ENCODE measurements at regions not wholly inside any gene's neighbourhood (a gene's known extent, or its start where the extent isn't known, plus 50 kb on each side); places are given as distances from the start of the nearest gene placed in this dataset.

GRCh38 chr22:27561286-27561904 is 240.2 kb downstream of the MN1 start:
- Histone ChIP-seq H3K9me1 (ENCODE audit: control insufficient read depth, extremely low read depth, insufficient read depth, low read length) (no peaks in the 10 kb centered on the region), H3K4me3 (ENCODE audit: control insufficient read depth in 2 of 3, extremely low read depth in 1 of 3, insufficient read depth in 2 of 3, low read depth in 1 of 3, low read length in 3 of 3) (no peak overlapping the region), H3K4me2 (ENCODE audit: control insufficient read depth, extremely low read depth, insufficient read depth, low read depth, low read length) (no peak overlapping the region), H3K27me3 (ENCODE audit: control insufficient read depth, extremely low read depth, insufficient read depth, low read length) (peaks cover 4% of the 10 kb centered on the region), H4K20me1 (ENCODE audit: control insufficient read depth, extremely low read depth, insufficient read depth, low read length) (no peaks in the 10 kb centered on the region), H2AFZ (ENCODE audit: control insufficient read depth, low read length) (no peak overlapping the region), H3K4me1 (ENCODE audit: control insufficient read depth, extremely low read depth, insufficient read depth, low read length) (no peaks in the 10 kb centered on the region), H3K27ac (ENCODE audit: control insufficient read depth, insufficient read depth, low read length) (no peak overlapping the region), H3K9ac (ENCODE audit: control insufficient read depth, extremely low read depth, insufficient read depth, low read length) (no peak overlapping the region), H3K36me3 (ENCODE audit: control insufficient read depth in 2 of 2, extremely low read depth in 1 of 2, insufficient read depth in 2 of 2, low read length in 2 of 2) (no peaks in the 10 kb centered on the region), H3K79me2 (ENCODE audit: control insufficient read depth, insufficient read depth, low read length) (no peaks in the 10 kb centered on the region), H3K9me3 (ENCODE audit: control insufficient read depth, low read depth, low read length) (no peaks in the 10 kb centered on the region)
- no peak for TF ChIP-seq EZH2 (IDR thresholded peaks at IDR 0.05; ENCODE audit: low read length)
- DNase-seq (ENCODE audit: low read depth, low spot score) (no peak), FAIRE-seq (no peak)
- dilution Hi-C loops (cut with MboI; ENCODE audit: extremely low pct_ligation_motif_present, low sequenced_read_pairs), result no loop called here

- Histone ChIP-seq H3K9me3 (ENCODE audit: control insufficient read depth, low read depth, low read length) (no peaks in the 10 kb centered on the region), H3K9ac (ENCODE audit: control insufficient read depth, extremely low read depth, insufficient read depth, low read length) (no peak overlapping the region), H4K20me1 (ENCODE audit: control insufficient read depth, extremely low read depth, insufficient read depth, low read length) (no peaks in the 10 kb centered on the region), H3K9me1 (ENCODE audit: control insufficient read depth, extremely low read depth, insufficient read depth, low read length) (no peaks in the 10 kb centered on the region), H3K27me3 (ENCODE audit: control insufficient read depth, extremely low read depth, insufficient read depth, low read length) (peaks cover 14% of the 10 kb centered on the region), H3K4me3 (ENCODE audit: control insufficient read depth in 2 of 3, extremely low read depth in 1 of 3, insufficient read depth in 2 of 3, low read depth in 1 of 3, low read length in 3 of 3) (no peak overlapping the region), H3K79me2 (ENCODE audit: control insufficient read depth, insufficient read depth, low read length) (no peaks in the 10 kb centered on the region), H3K36me3 (ENCODE audit: control insufficient read depth in 2 of 2, extremely low read depth in 1 of 2, insufficient read depth in 2 of 2, low read length in 2 of 2) (no peaks in the 10 kb centered on the region), H3K27ac (ENCODE audit: control insufficient read depth, insufficient read depth, low read length) (no peak overlapping the region), H2AFZ (ENCODE audit: control insufficient read depth, low read length) (no peak overlapping the region), H3K4me1 (ENCODE audit: control insufficient read depth, extremely low read depth, insufficient read depth, low read length) (no peaks in the 10 kb centered on the region), H3K4me2 (ENCODE audit: control insufficient read depth, extremely low read depth, insufficient read depth, low read depth, low read length) (no peak overlapping the region)
- DNase-seq (ENCODE audit: low read depth, low spot score), result no peak
- dilution Hi-C loops (cut with MboI; ENCODE audit: extremely low pct_ligation_motif_present, low sequenced_read_pairs), result no loop called here
- TF ChIP-seq EZH2 (IDR thresholded peaks at IDR 0.05; ENCODE audit: low read length) (no peak), CTCF (optimal IDR thresholded peaks at IDR 0.05 in 1 of 3, IDR thresholded peaks at IDR 0.05 in 1 of 3, conservative IDR thresholded peaks at IDR 0.05 in 1 of 3; ENCODE audit: extremely low read depth in 1 of 3, insufficient read depth in 2 of 3, low read length in 3 of 3) (no peak)
- peak; percentile 23 for FAIRE-seq
Observed at GRCh38 chr22:27564806-27565205, 236.8 kb downstream of the MN1 start.

- H3K9me1 ChIP-seq (ENCODE audit: control insufficient read depth, extremely low read depth, insufficient read depth, low read length), result no peaks in the 10 kb centered on the region
- H4K20me1 ChIP-seq (ENCODE audit: control insufficient read depth, extremely low read depth, insufficient read depth, low read length), result no peaks in the 10 kb centered on the region
- H3K36me3 ChIP-seq (ENCODE audit: control insufficient read depth in 2 of 2, extremely low read depth in 1 of 2, insufficient read depth in 2 of 2, low read length in 2 of 2), result no peaks in the 10 kb centered on the region
- no peaks in the 10 kb centered on the region for H3K79me2 ChIP-seq (ENCODE audit: control insufficient read depth, insufficient read depth, low read length)
- H3K27ac ChIP-seq (ENCODE audit: control insufficient read depth, insufficient read depth, low read length), result no peak overlapping the region
- H3K27me3 ChIP-seq (ENCODE audit: control insufficient read depth, extremely low read depth, insufficient read depth, low read length), result peaks cover 18% of the 10 kb centered on the region
- H3K9me3 ChIP-seq (ENCODE audit: control insufficient read depth, low read depth, low read length), result no peaks in the 10 kb centered on the region
- no peak for DNase-seq (ENCODE audit: low read depth, low spot score)
- dilution Hi-C loops (cut with MboI; ENCODE audit: extremely low pct_ligation_motif_present, low sequenced_read_pairs), result no loop called here
- H3K4me2 ChIP-seq (ENCODE audit: control insufficient read depth, extremely low read depth, insufficient read depth, low read depth, low read length), result no peak overlapping the region
- TF ChIP-seq CTCF (optimal IDR thresholded peaks at IDR 0.05 in 1 of 3, IDR thresholded peaks at IDR 0.05 in 1 of 3, conservative IDR thresholded peaks at IDR 0.05 in 1 of 3; ENCODE audit: extremely low read depth in 1 of 3, insufficient read depth in 2 of 3, low read length in 3 of 3), result no peak
- no peak for TF ChIP-seq EZH2 (IDR thresholded peaks at IDR 0.05; ENCODE audit: low read length)
- no peak overlapping the region for H3K4me3 ChIP-seq (ENCODE audit: control insufficient read depth in 2 of 3, extremely low read depth in 1 of 3, insufficient read depth in 2 of 3, low read depth in 1 of 3, low read length in 3 of 3)
- no peak overlapping the region for H3K9ac ChIP-seq (ENCODE audit: control insufficient read depth, extremely low read depth, insufficient read depth, low read length)
- no peak for FAIRE-seq
- no peaks in the 10 kb centered on the region for H3K4me1 ChIP-seq (ENCODE audit: control insufficient read depth, extremely low read depth, insufficient read depth, low read length)
- H2AFZ ChIP-seq (ENCODE audit: control insufficient read depth, low read length), result no peak overlapping the region
Observed at GRCh38 chr22:27566602-27567001, 235.0 kb downstream of the MN1 start.

All from keratinocyte (primary cell).